H1 (cell line): ENCODE measurements at regions not wholly inside any gene's neighbourhood (a gene's known extent, or its start where the extent isn't known, plus 50 kb on each side); places are given as distances from the start of the nearest gene placed in this dataset.

Experiments used
- ATF3 ChIP-seq: IDR thresholded peaks from 2 replicates; pipeline ENCODE4 v1.6.1; 2011; ENCODE audit warnings: low read depth, mild to moderate bottlenecking, low read length; ENCODE audit not compliant: insufficient read depth
- CTCF ChIP-seq, 3 experiments: IDR thresholded peaks; 1 replicate in 2 of 3; 2 replicates in 1 of 3; pipeline versions ENCODE4 v1.5.1 to v1.6.1; 2011; ENCODE audit warnings: low read length in 3 of 3, mild to moderate bottlenecking in 3 of 3, inconsistent platforms in 2 of 3, low read depth in 1 of 3, moderate library complexity in 1 of 3; ENCODE audit not compliant: insufficient read depth in 1 of 3; ENCODE audit errors: control extremely low read depth in 1 of 3
- KDM1A ChIP-seq: fragments of 200-600, 300-600 bp; sonication (generic); IDR thresholded peaks from 2 replicates; pipeline ENCODE4 v1.7.1; 2016; ENCODE audit warnings: mild to moderate bottlenecking, low read length, borderline replicate concordance
- MAFK ChIP-seq: IDR thresholded peaks from 2 replicates; pipeline ENCODE4 v1.6.1; 2012; ENCODE audit warnings: low read depth, mild to moderate bottlenecking, improper control_type of control experiment, low read length
- POLR2A ChIP-seq, 2 experiments: IDR thresholded peaks; 1 replicate in 1 of 2; 2 replicates in 1 of 2; pipeline ENCODE4 v1.6.1; 2011; ENCODE audit warnings: low read depth in 2 of 2, low read length in 2 of 2, mild to moderate bottlenecking in 2 of 2; ENCODE audit errors: control extremely low read depth in 1 of 2
- SP2 ChIP-seq: IDR thresholded peaks from 2 replicates; pipeline ENCODE4 v1.6.1; 2012; ENCODE audit warnings: mild to moderate bottlenecking, low read length, inconsistent platforms

- TF ChIP-seq POLR2A (IDR thresholded peaks at IDR 0.05; ENCODE audit: control extremely low read depth in 1 of 2, low read depth in 2 of 2, low read length in 2 of 2), result no peak
- TF ChIP-seq KDM1A, result no peak
- TF ChIP-seq MAFK, result no peak
- no peak for TF ChIP-seq CTCF (IDR thresholded peaks at IDR 0.05; ENCODE audit: control extremely low read depth in 1 of 3, insufficient read depth in 1 of 3, low read depth in 1 of 3, low read length in 3 of 3)
- no peak for TF ChIP-seq SP2
- no peak for TF ChIP-seq ATF3
Observed at GRCh38 chr5:93092349-93093105, 488.5 kb downstream of the NR2F1-AS1 start.
